ENCODE measurements at regions not wholly inside any gene's neighbourhood (a gene's known extent, or its start where the extent isn't known, plus 50 kb on each side); places are given as distances from the start of the nearest gene placed in this dataset.

DNA sequence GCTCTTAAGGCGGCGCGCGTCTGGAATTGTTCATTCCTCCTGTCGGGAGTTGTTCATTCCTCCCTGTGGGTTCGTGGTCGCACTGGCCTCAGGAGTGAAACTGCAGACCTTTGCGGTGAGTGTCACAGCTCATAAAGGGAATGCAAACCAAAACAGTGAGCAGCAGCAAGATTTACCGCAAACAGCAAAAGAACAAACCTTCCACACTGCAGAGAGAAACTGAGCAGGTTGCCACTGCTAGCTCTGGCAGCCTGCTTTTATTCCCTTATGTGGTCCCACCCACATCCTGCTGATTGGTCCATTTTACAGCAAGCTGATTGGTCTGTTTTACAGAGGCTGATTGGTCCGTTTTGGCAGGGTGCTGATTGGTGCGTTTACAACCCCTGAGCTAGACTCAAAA, 1365.3 kb upstream of the WWC1 start:
- TF ChIP-seq, protein P1, sequence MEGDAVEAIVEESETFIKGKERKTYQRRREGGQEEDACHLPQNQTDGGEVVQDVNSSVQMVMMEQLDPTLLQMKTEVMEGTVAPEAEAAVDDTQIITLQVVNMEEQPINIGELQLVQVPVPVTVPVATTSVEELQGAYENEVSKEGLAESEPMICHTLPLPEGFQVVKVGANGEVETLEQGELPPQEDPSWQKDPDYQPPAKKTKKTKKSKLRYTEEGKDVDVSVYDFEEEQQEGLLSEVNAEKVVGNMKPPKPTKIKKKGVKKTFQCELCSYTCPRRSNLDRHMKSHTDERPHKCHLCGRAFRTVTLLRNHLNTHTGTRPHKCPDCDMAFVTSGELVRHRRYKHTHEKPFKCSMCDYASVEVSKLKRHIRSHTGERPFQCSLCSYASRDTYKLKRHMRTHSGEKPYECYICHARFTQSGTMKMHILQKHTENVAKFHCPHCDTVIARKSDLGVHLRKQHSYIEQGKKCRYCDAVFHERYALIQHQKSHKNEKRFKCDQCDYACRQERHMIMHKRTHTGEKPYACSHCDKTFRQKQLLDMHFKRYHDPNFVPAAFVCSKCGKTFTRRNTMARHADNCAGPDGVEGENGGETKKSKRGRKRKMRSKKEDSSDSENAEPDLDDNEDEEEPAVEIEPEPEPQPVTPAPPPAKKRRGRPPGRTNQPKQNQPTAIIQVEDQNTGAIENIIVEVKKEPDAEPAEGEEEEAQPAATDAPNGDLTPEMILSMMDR (optimal IDR thresholded peaks at IDR 0.05 in 1 of 3, IDR thresholded peaks at IDR 0.05 in 1 of 3, conservative IDR thresholded peaks at IDR 0.05 in 1 of 3; ENCODE audit: extremely low read depth in 1 of 3, insufficient read depth in 2 of 3, low read length in 3 of 3) = no peak
- no peak for TF ChIP-seq EZH2 (IDR thresholded peaks at IDR 0.05; ENCODE audit: low read length)

Measured in keratinocyte (primary cell).